Liver (tissue), 8 donors: ENCODE measurements at regions not wholly inside any gene's neighbourhood (a gene's known extent, or its start where the extent isn't known, plus 50 kb on each side); places are given as distances from the start of the nearest gene placed in this dataset.

Experiments used
- DNase-seq: peaks from one replicate; pipeline ENCODE4 v3.0.0-alpha.2; 2017; ENCODE audit warnings: low spot score
- H3K27ac ChIP-seq, 2 donors: one replicate each; pipeline ENCODE4 v1.7.0; 2013; ENCODE audit warnings: inconsistent platforms in 2 of 2, low read length in 2 of 2, control low read depth in 1 of 2, low read depth in 1 of 2, mild to moderate bottlenecking in 1 of 2
- H3K27me3 ChIP-seq, 4 donors: one replicate each; pipeline versions ENCODE4 v1.6.1 to v1.7.0; 2013; ENCODE audit warnings: low read length in 3 of 4, inconsistent platforms in 1 of 4, mild to moderate bottlenecking in 1 of 4, moderate library complexity in 1 of 4; ENCODE audit not compliant: control insufficient read depth in 4 of 4, insufficient read depth in 4 of 4
- H3K36me3 ChIP-seq, 4 donors: one replicate each; pipeline versions ENCODE4 v1.6.1 to v1.7.0; 2013; ENCODE audit warnings: low read length in 3 of 4, mild to moderate bottlenecking in 3 of 4, low read depth in 1 of 4, moderate library complexity in 1 of 4; ENCODE audit not compliant: control insufficient read depth in 4 of 4, insufficient read depth in 3 of 4
- H3K4me1 ChIP-seq, 4 donors: one replicate each; pipeline versions ENCODE4 v1.6.1 to v1.7.0; 2013; ENCODE audit warnings: low read length in 3 of 4, mild to moderate bottlenecking in 3 of 4, moderate library complexity in 1 of 4; ENCODE audit not compliant: control insufficient read depth in 4 of 4, insufficient read depth in 4 of 4
- H3K4me3 ChIP-seq, 3 donors: one replicate each; pipeline versions ENCODE4 v1.6.1 to v1.7.0; 2013; ENCODE audit warnings: low read length in 3 of 3, control low read depth in 1 of 3, low read depth in 1 of 3, mild to moderate bottlenecking in 1 of 3
- H3K9ac ChIP-seq, 2 donors: one replicate each; pipeline ENCODE4 v1.7.0; 2013; ENCODE audit warnings: low read length in 2 of 2, mild to moderate bottlenecking in 2 of 2, moderate library complexity in 2 of 2, control low read depth in 1 of 2, low read depth in 1 of 2
- H3K9me3 ChIP-seq, 4 donors: one replicate each; pipeline versions ENCODE4 v1.6.1 to v1.7.0; 2013; ENCODE audit warnings: low read length in 3 of 4; ENCODE audit not compliant: control insufficient read depth in 4 of 4
- EGR1 ChIP-seq, 2 donors: IDR thresholded peaks; 2 replicates each; pipeline ENCODE4 v1.6.1; 2016 to 2018; ENCODE audit warnings: antibody characterized with exemption in 2 of 2, low read depth in 2 of 2
- FOXA1 ChIP-seq: IDR thresholded peaks from 2 replicates; pipeline ENCODE4 v1.6.1; 2016; ENCODE audit warnings: antibody characterized with exemption
- GABPA ChIP-seq, 2 donors: IDR thresholded peaks in 1 of 2; conservative IDR thresholded peaks in 1 of 2; 2 replicates each; pipeline ENCODE4 v1.6.1; 2016; ENCODE audit warnings: antibody characterized with exemption in 2 of 2, mild to moderate bottlenecking in 1 of 2, moderate library complexity in 1 of 2
- HNF4A ChIP-seq, 2 donors: conservative IDR thresholded peaks; 2 replicates each; pipeline ENCODE4 v1.6.1; 2016; ENCODE audit warnings: antibody characterized with exemption in 2 of 2, mild to moderate bottlenecking in 2 of 2
- JUND ChIP-seq, 2 donors: IDR thresholded peaks; 2 replicates each; pipeline ENCODE4 v1.6.1; 2016; ENCODE audit warnings: antibody characterized with exemption in 2 of 2
- NR2F2 ChIP-seq: IDR thresholded peaks from 2 replicates; pipeline ENCODE4 v1.6.1; 2016; ENCODE audit warnings: antibody characterized with exemption
- RAD21 ChIP-seq, 2 donors: IDR thresholded peaks; 2 replicates each; pipeline ENCODE4 v1.6.1; 2016; ENCODE audit warnings: antibody characterized with exemption in 2 of 2, mild to moderate bottlenecking in 2 of 2
- RXRA ChIP-seq, 2 donors: IDR thresholded peaks; 2 replicates each; pipeline ENCODE4 v1.6.1; 2017 to 2018; ENCODE audit warnings: antibody characterized with exemption in 2 of 2, mild to moderate bottlenecking in 1 of 2
- SP1 ChIP-seq: IDR thresholded peaks from 2 replicates; pipeline ENCODE4 v1.6.1; 2018; ENCODE audit warnings: antibody characterized with exemption, mild to moderate bottlenecking
- TAF1 ChIP-seq: conservative IDR thresholded peaks from 2 replicates; pipeline ENCODE4 v1.6.1; 2016; ENCODE audit warnings: antibody characterized with exemption, mild to moderate bottlenecking
- YY1 ChIP-seq: IDR thresholded peaks from 2 replicates; pipeline ENCODE4 v1.6.1; 2016; ENCODE audit warnings: antibody characterized with exemption, mild to moderate bottlenecking
- WGBS: extraction: QIAGEN DNeasy Blood & Tissue Kit; methylation state at CpG from one replicate; pipeline ENCODE4 v1.1.7; 2013; 5-methylcytosine and 5-hydroxymethylcytosine counted together
- TF ChIP-seq, protein P1 (sequence below): IDR thresholded peaks from 2 replicates; pipeline ENCODE4 v1.6.1; 2016; ENCODE audit warnings: antibody characterized with exemption
- TF ChIP-seq, protein P2 (sequence below): fragments of 150-350 bp; IDR thresholded peaks from 2 replicates; pipeline ENCODE4 v1.5.1; 2017; ENCODE audit warnings: improper control_type of control experiment, low read depth, low read length; ENCODE audit not compliant: missing input control
- TF ChIP-seq, protein P3 (sequence below): IDR thresholded peaks from 2 replicates; pipeline ENCODE4 v1.6.1; 2016; ENCODE audit warnings: antibody characterized with exemption
- TF ChIP-seq, protein P4 (sequence below): IDR thresholded peaks from 2 replicates; pipeline ENCODE4 v1.6.1; 2016; ENCODE audit warnings: antibody characterized with exemption
- donor health status: healthy.
- donor health status: healthy.
- donor health status: healthy.
- donor health status: healthy.
- donor health status: healthy.

DNA sequence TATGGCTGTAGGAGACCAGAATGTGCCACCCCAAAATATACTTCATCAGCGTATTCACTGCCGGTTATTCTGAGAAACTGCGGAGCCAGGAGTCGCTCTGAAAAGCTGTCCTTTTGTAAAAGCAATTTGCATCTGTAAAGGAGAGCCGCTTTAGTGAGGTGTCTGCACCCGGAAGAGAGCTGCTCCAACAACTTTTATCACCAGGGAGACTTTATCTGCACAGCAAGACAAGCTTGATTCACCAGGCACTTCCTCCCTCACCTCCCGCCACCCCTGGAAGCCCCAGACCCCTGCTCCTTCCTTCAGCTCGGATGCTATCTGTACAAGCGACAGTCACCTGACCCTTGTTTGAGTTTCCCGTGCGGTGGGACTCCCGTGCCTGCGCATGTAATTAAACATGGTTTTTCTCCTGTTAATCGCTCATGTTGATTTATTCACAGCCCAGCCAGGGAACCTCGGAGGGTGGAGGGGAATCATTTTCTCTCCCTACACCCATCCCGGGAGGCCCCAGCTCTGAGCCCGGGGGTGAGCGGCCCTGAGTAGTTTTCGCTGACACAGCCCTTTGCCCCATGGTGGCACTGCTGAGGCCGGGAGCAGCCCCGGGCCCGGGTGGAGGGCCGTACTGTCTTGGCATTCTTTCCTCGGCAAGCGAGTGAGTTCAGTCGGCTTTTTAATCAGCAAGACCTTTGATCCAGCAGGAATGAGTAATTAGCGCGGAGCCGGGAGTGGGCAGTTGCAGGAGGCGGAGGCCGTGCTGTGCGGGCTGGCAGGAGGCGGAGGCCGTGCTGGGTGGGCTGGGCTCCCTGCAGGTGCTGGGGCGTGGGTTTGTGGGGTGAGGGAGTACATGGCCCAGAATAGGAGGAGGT lies 222.7 kb upstream of the CIBAR2 start:
- DNase-seq, result no peak
- peaks cover 7 to 30% (median 18%) of the 10 kb centered on the region in 4 donors for H3K4me1 ChIP-seq
- TF ChIP-seq, protein P1, sequence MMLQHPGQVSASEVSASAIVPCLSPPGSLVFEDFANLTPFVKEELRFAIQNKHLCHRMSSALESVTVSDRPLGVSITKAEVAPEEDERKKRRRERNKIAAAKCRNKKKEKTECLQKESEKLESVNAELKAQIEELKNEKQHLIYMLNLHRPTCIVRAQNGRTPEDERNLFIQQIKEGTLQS, result no peak
- TF ChIP-seq JUND (IDR thresholded peaks at IDR 0.05), result peak in 1 of 2 donors; percentile 13
- TF ChIP-seq RAD21 (IDR thresholded peaks at IDR 0.05), result no peak
- no peak for TF ChIP-seq GABPA (IDR thresholded peaks at IDR 0.05 in 1 of 2, conservative IDR thresholded peaks at IDR 0.05 in 1 of 2)
- TF ChIP-seq, protein P2, sequence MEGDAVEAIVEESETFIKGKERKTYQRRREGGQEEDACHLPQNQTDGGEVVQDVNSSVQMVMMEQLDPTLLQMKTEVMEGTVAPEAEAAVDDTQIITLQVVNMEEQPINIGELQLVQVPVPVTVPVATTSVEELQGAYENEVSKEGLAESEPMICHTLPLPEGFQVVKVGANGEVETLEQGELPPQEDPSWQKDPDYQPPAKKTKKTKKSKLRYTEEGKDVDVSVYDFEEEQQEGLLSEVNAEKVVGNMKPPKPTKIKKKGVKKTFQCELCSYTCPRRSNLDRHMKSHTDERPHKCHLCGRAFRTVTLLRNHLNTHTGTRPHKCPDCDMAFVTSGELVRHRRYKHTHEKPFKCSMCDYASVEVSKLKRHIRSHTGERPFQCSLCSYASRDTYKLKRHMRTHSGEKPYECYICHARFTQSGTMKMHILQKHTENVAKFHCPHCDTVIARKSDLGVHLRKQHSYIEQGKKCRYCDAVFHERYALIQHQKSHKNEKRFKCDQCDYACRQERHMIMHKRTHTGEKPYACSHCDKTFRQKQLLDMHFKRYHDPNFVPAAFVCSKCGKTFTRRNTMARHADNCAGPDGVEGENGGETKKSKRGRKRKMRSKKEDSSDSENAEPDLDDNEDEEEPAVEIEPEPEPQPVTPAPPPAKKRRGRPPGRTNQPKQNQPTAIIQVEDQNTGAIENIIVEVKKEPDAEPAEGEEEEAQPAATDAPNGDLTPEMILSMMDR, result no peak
- peak; percentile 35 to 62 for TF ChIP-seq HNF4A (conservative IDR thresholded peaks at IDR 0.05)
- TF ChIP-seq YY1, result peak; percentile 72
- peak; percentile 24 for TF ChIP-seq SP1
- peak; percentile 38 for TF ChIP-seq NR2F2
- TF ChIP-seq RXRA (IDR thresholded peaks at IDR 0.05), result peak; percentile 24 to 45
- 27% methylated on average over 35 of the region's 35 CpGs for WGBS
- H3K27ac ChIP-seq, result peak overlapping the region; percentile 43 to 67
- peak overlapping the region in 1 of 3 donors; percentile 26 for H3K4me3 ChIP-seq
- no peaks in the 10 kb centered on the region for H3K36me3 ChIP-seq
- no peaks in the 10 kb centered on the region for H3K27me3 ChIP-seq
- H3K9ac ChIP-seq, result peak overlapping the region in 1 of 2 donors; percentile 71
- no peaks in the 10 kb centered on the region for H3K9me3 ChIP-seq

DNA sequence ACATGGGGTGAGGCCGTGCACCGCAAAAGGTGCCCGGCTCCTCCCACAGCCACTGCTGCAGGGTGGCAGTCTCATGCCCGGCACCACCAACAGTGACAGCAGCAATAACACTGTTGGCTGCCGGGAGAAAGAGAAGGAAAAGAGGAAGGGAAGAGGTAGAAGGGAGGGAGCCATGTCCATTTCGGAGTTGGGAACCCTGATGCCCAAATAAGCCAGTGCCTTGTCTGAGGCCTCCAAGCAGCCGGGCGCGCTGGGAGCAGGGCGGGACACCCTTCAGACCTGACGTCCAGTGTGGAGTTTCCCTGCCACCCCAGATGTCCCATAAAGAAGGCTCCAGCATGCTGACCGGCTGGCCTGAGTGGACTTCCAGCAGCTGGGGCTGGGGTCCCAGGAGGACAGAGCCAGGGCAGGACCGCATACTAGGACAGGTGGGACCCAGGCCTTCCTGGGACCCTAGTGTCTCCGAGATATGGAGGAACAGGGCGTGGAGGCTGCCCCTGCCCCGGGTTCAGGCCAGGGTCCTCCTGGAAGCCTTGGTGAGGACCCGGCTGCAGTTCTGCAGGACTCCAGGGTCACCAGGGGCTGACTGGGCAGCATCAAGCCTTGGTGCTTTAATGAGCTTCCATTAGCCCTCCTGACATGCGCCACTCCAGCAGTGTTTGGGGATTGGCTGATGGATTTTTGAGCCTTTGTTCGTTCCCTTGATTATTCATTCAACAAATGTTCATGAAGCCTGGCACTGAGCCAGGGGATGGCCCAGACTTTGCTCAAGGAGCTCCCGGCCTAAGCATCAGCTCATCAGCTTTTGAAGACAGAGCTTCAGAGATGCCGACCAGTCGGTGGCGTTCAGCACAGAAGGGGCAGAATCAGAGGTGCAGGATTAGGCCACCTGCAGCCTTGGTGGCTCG lies 223.6 kb upstream of the CIBAR2 start:
- peak overlapping the region in 1 of 3 donors; percentile 26 for H3K4me3 ChIP-seq
- WGBS, result 69% methylated on average over 24 of the region's 24 CpGs
- no peak for DNase-seq
- TF ChIP-seq YY1 (no peak), JUND (IDR thresholded peaks at IDR 0.05) (no peak), RAD21 (IDR thresholded peaks at IDR 0.05) (no peak), FOXA1 (no peak), EGR1 (IDR thresholded peaks at IDR 0.05; ENCODE audit: low read depth in 2 of 2) (no peak), SP1 (no peak), TAF1 (no peak)
- TF ChIP-seq, protein P2, result no peak
- TF ChIP-seq, protein P3, sequence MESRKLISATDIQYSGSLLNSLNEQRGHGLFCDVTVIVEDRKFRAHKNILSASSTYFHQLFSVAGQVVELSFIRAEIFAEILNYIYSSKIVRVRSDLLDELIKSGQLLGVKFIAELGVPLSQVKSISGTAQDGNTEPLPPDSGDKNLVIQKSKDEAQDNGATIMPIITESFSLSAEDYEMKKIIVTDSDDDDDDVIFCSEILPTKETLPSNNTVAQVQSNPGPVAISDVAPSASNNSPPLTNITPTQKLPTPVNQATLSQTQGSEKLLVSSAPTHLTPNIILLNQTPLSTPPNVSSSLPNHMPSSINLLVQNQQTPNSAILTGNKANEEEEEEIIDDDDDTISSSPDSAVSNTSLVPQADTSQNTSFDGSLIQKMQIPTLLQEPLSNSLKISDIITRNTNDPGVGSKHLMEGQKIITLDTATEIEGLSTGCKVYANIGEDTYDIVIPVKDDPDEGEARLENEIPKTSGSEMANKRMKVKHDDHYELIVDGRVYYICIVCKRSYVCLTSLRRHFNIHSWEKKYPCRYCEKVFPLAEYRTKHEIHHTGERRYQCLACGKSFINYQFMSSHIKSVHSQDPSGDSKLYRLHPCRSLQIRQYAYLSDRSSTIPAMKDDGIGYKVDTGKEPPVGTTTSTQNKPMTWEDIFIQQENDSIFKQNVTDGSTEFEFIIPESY, result no peak
- TF ChIP-seq, protein P4, sequence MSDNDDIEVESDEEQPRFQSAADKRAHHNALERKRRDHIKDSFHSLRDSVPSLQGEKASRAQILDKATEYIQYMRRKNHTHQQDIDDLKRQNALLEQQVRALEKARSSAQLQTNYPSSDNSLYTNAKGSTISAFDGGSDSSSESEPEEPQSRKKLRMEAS, result no peak
- TF ChIP-seq, protein P1, result no peak
- no peaks in the 10 kb centered on the region for H3K9me3 ChIP-seq
- H3K4me1 ChIP-seq, result peaks cover 7 to 30% (median 18%) of the 10 kb centered on the region in 4 donors
- H3K27me3 ChIP-seq, result no peaks in the 10 kb centered on the region
- H3K27ac ChIP-seq, result peak overlapping the region; percentile 43 to 67
- no peaks in the 10 kb centered on the region for H3K36me3 ChIP-seq
- no peak overlapping the region for H3K9ac ChIP-seq
